MCF 10A (cell line): ENCODE measurements at regions not wholly inside any gene's neighbourhood (a gene's known extent, or its start where the extent isn't known, plus 50 kb on each side); places are given as distances from the start of the nearest gene placed in this dataset.

Source experiments
- BruUV-seq: library from RNA; stranded (reverse); fragments of 400-500 nt; replicated peaks from 2 replicates; lab custom pipeline; 2021; lab: Mats Ljungman, UMichigan
- CTCF ChIA-PET: fragments of 300-600 bp; sonication (Branson Sonifier 250); formaldehyde crosslinking; extraction: SDS; loops from one replicate; lab custom pipeline; 2021; ENCODE audit warnings: antibody characterized with exemption, inconsistent platforms; lab: Yijun Ruan, JAX
- POLR2A ChIA-PET: fragments of 300-600, 350-650 bp; sonication (Branson Sonifier 250); formaldehyde crosslinking; extraction: SDS; loops from one replicate; lab custom pipeline; 2020; ENCODE audit warnings: antibody characterized with exemption, inconsistent platforms; lab: Yijun Ruan, JAX
- DNase-seq: peaks from one replicate; pipeline ENCODE4 v3.0.0-alpha.2; 2018; ENCODE audit not compliant: unreplicated experiment
- H3K27ac Mint-ChIP-seq: one replicate; pipeline ENCODE4 v1.8.0; 2022; ENCODE audit warnings: mild to moderate bottlenecking, low read depth, mixed read lengths; ENCODE audit not compliant: unreplicated experiment
- H3K27me3 Mint-ChIP-seq: one replicate; pipeline ENCODE4 v1.8.0; 2022; ENCODE audit warnings: mixed read lengths; ENCODE audit not compliant: insufficient read depth, unreplicated experiment
- H3K36me3 Mint-ChIP-seq: one replicate; pipeline ENCODE4 v1.8.0; 2022; ENCODE audit warnings: mild to moderate bottlenecking, moderate library complexity, mixed read lengths; ENCODE audit not compliant: insufficient read depth, unreplicated experiment
- H3K4me1 Mint-ChIP-seq: one replicate; pipeline ENCODE4 v1.8.0; 2022; ENCODE audit warnings: mixed read lengths; ENCODE audit not compliant: insufficient read depth, unreplicated experiment
- H3K4me3 Mint-ChIP-seq: one replicate; pipeline ENCODE4 v1.8.0; 2022; ENCODE audit warnings: mild to moderate bottlenecking, moderate library complexity, mixed read lengths; ENCODE audit not compliant: unreplicated experiment
- H3K9me3 Mint-ChIP-seq: one replicate; pipeline ENCODE4 v1.8.0; 2022; ENCODE audit warnings: mixed read lengths; ENCODE audit not compliant: unreplicated experiment
- CTCF ChIP-seq: fragments of 200-600 bp; IDR thresholded peaks from one replicate; pipeline ENCODE4 v1.8.0; 2022; ENCODE audit warnings: antibody characterized with exemption, mild to moderate bottlenecking; ENCODE audit not compliant: unreplicated experiment
- intact Hi-C: fragments of 100-400 bp; cut with micrococcal nuclease; formaldehyde crosslinking; loops from 2 replicates; pipeline ENCODE4 v1.14.1; 2022

DNA sequence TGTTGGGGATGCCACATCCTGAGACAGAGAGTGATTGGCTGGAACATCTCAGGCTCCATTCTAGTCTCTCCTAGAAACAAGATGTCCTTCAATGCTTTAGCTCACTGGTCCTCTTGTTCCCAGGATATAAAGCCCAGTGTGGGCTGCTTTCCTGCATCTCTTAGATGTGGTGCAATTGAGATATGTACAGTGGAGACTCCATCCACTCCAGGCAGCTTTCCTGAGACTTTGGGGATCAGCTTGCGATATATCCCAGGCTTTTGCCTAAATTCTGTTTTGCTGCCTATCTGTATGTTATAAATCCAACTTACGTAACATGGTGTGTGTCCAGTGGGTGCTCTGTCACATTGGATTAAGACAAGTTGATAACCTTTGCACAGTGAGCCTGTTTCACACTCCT is 264.9 kb downstream of the SUCLG1 start:
- no TSS peak for BruUV-seq
- Mint-ChIP-seq H3K27me3 (no peaks in the 10 kb centered on the region), H3K36me3 (no peaks in the 10 kb centered on the region), H3K27ac (no peak overlapping the region), H3K9me3 (no peaks in the 10 kb centered on the region), H3K4me3 (no peak overlapping the region), H3K4me1 (no peaks in the 10 kb centered on the region)
- no peak for DNase-seq
- no peak for TF ChIP-seq CTCF
- CTCF ChIA-PET: no interaction called here
- intact Hi-C loops: no loop called here
- POLR2A ChIA-PET: no interaction called here

DNA sequence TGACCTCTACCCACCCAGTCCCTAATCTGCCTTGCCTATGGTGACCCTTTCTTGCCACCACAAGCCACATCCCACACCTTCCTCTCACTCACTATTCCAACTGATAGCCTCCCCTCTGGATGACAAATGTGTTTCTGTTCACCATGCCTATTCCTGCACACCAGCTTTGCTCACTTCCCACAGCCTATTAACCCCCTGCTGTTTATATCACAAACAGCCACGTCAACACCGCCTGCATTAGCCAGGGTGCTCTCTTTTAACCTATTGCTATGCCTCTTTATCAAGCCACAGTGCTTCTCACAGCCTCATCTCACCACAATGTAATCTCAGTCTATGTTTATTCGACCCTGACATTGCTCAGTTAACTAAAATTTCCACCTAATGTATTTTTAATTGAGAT is 271.8 kb downstream of the SUCLG1 start:
- H3K27ac Mint-ChIP-seq: no peak overlapping the region
- no peaks in the 10 kb centered on the region for H3K9me3 Mint-ChIP-seq
- H3K27me3 Mint-ChIP-seq: no peaks in the 10 kb centered on the region
- BruUV-seq: no TSS peak
- intact Hi-C loops: no loop called here
- TF ChIP-seq CTCF: no peak
- CTCF ChIA-PET: no interaction called here
- POLR2A ChIA-PET: no interaction called here
- no peak for DNase-seq
- no peaks in the 10 kb centered on the region for H3K4me1 Mint-ChIP-seq
- no peaks in the 10 kb centered on the region for H3K36me3 Mint-ChIP-seq
- no peak overlapping the region for H3K4me3 Mint-ChIP-seq

DNA sequence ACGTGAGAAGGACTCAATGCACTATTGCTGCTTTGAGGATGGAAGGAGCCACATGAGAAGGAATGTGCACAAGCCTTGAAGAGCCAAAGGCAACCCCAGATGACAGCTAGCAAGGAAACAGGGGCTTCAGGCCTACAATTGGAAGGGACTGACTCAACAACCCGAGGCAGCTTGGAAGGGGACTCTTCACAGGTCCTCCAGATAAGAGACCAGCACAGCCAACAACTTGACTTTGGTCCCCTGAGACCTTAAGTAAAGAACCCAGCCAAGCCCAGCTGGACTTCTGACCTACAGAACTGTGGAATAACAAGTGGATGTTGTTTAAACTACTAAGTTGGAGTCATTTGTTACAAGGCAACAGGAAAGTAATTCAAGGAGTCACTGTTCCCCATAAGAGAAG is 277.2 kb downstream of the SUCLG1 start:
- no peak for TF ChIP-seq CTCF
- intact Hi-C loops: no loop called here
- Mint-ChIP-seq H3K36me3 (no peaks in the 10 kb centered on the region), H3K4me3 (no peak overlapping the region), H3K9me3 (no peaks in the 10 kb centered on the region), H3K27ac (no peak overlapping the region), H3K4me1 (no peaks in the 10 kb centered on the region), H3K27me3 (no peaks in the 10 kb centered on the region)
- CTCF ChIA-PET: no interaction called here
- no TSS peak for BruUV-seq
- no peak for DNase-seq
- POLR2A ChIA-PET: no interaction called here

GRCh38 chr2:84177733-84178132 is 281.3 kb downstream of the SUCLG1 start:
- CTCF ChIA-PET: interaction anchor here (1.0 kb wide), 1 partner anchor 8 kb away, joined by 3 read pairs; no protein-coding TSS in a partner anchor

More at GRCh38 chr2:84177733-84178132, 281.3 kb downstream of the SUCLG1 start:
- no peak for TF ChIP-seq CTCF
- intact Hi-C loops: no loop called here
- BruUV-seq: no TSS peak
- no peaks in the 10 kb centered on the region for H3K36me3 Mint-ChIP-seq
- POLR2A ChIA-PET: interaction anchor here (0.6 kb wide), 1 partner anchor 1160 kb away, joined by 5 read pairs; no protein-coding TSS in a partner anchor
- no peaks in the 10 kb centered on the region for H3K4me1 Mint-ChIP-seq
- H3K27me3 Mint-ChIP-seq: no peaks in the 10 kb centered on the region
- DNase-seq: no peak
- H3K27ac Mint-ChIP-seq: no peak overlapping the region
- H3K9me3 Mint-ChIP-seq: no peaks in the 10 kb centered on the region
- H3K4me3 Mint-ChIP-seq: no peak overlapping the region
